T-helper 1 cell treated with Interleukin-12 subunit alpha and Interleukin-12 subunit beta and Interleukin-4 antibody, amounts not matched to agents 30 μg/mL and 1 μg/mL, for 36 hours (primary cell): ENCODE measurements at regions not wholly inside any gene's neighbourhood (a gene's known extent, or its start where the extent isn't known, plus 50 kb on each side); places are given as distances from the start of the nearest gene placed in this dataset.
"Not testable (repeated sequence)": the region's sequence is repeated elsewhere in the genome, so short reads cannot be mapped to it uniquely, and the experiment has no call there.

Source experiments
- H3K27ac Mint-ChIP-seq: one replicate; pipeline ENCODE4 v1.8.0; 2021; ENCODE audit warnings: mild to moderate bottlenecking, mixed read lengths
- H3K27me3 Mint-ChIP-seq: one replicate; pipeline ENCODE4 v1.8.0; 2021; ENCODE audit warnings: low read depth, mixed read lengths
- H3K36me3 Mint-ChIP-seq: one replicate; pipeline ENCODE4 v1.8.0; 2021; ENCODE audit warnings: low read depth, mixed read lengths
- H3K4me1 Mint-ChIP-seq: one replicate; pipeline ENCODE4 v1.8.0; 2021; ENCODE audit warnings: low read depth, mixed read lengths
- H3K4me3 Mint-ChIP-seq: one replicate; pipeline ENCODE4 v1.8.0; 2021; ENCODE audit warnings: mild to moderate bottlenecking, moderate library complexity, mixed read lengths
- H3K9me3 Mint-ChIP-seq: one replicate; pipeline ENCODE4 v1.8.0; 2021; ENCODE audit warnings: mixed read lengths

DNA sequence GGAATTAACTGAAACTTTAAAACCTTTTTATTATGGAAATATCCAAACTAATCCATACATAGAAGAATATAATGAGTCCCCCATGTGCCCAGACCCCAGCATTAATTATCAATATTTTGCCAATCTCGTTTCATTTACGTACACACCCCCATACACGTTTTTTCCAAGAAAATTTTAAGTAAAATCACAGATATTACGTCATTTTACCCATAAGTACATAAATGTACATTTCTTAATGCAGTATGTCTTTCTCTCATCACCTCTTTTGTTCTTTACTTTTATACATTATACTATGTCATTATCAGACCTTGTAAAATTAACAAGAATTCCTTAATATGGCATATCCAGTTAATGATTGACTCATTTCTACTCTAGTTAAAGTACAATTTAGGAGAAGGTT, 2914.1 kb upstream of the OR11H1 start:
- H3K4me3 Mint-ChIP-seq, H3K4me1 Mint-ChIP-seq, H3K27me3 Mint-ChIP-seq, H3K36me3 Mint-ChIP-seq, H3K27ac Mint-ChIP-seq: not testable (repeated sequence)
- H3K9me3 Mint-ChIP-seq, result peaks cover 61% of the 10 kb centered on the region

DNA sequence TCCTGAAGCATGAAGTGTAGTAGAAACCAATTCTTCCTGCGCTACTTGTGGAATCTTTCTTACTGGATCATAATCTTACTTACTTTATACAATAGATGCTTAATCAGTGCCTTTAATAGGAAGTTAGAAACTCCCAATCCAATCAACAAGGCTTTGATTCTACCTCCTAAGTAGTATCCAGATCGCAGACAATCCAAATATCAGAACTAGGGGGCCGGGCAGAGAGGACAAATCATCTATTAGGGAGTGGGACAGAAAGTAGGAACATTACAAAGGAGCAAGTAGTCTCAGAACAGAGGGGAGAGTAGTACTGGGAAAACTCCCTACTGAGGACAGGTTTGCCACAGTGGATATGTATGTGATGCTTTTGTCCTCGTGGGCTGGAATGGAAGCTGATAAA, 2901.1 kb upstream of the OR11H1 start:
- H3K4me3 Mint-ChIP-seq, H3K4me1 Mint-ChIP-seq, H3K36me3 Mint-ChIP-seq, H3K27ac Mint-ChIP-seq, H3K27me3 Mint-ChIP-seq: not testable (repeated sequence)
- H3K9me3 Mint-ChIP-seq, result peaks cover 51% of the 10 kb centered on the region

DNA sequence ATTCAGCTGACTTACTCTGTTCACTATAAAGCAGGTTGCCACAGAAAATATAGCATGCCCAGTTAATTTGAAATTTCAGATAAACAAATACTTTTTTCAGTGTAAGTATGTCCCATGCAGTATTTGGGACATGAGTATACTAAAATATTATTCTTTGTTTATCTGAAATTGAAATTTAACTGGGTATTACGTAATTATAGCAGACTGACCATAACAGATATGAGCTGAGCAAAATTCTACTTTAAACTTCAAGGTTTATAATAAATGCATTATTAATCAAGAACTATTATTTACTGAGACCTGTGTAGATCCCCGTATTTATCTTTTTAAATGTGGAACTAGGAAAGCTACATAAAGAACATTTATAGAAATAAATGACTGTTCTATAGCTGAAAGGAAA, 2898.2 kb upstream of the OR11H1 start:
- not testable (repeated sequence) for H3K27me3 Mint-ChIP-seq, H3K27ac Mint-ChIP-seq, H3K4me3 Mint-ChIP-seq, H3K36me3 Mint-ChIP-seq, H3K4me1 Mint-ChIP-seq
- H3K9me3 Mint-ChIP-seq, result peaks cover 58% of the 10 kb centered on the region

DNA sequence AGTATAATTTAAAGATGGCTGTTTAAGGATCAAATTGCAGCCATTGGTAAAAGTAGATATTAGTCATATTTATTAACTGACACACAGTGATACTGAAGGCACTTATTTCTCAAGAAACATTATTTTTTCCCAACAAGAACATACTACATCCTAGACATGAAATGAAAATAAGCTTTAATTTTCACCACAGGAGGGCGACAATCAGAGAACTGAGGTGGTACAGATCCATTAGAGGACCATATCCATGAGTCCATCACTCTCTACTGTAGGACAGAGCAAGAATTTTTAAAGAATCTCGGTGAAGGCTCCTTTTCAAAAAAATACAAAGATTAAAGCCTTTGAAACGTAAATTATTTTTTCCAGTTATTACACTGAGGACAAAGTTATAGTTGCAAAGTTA, 2897.0 kb upstream of the OR11H1 start:
- not testable (repeated sequence) for H3K27me3 Mint-ChIP-seq, H3K4me1 Mint-ChIP-seq, H3K4me3 Mint-ChIP-seq, H3K27ac Mint-ChIP-seq, H3K36me3 Mint-ChIP-seq
- peaks cover 67% of the 10 kb centered on the region for H3K9me3 Mint-ChIP-seq

DNA sequence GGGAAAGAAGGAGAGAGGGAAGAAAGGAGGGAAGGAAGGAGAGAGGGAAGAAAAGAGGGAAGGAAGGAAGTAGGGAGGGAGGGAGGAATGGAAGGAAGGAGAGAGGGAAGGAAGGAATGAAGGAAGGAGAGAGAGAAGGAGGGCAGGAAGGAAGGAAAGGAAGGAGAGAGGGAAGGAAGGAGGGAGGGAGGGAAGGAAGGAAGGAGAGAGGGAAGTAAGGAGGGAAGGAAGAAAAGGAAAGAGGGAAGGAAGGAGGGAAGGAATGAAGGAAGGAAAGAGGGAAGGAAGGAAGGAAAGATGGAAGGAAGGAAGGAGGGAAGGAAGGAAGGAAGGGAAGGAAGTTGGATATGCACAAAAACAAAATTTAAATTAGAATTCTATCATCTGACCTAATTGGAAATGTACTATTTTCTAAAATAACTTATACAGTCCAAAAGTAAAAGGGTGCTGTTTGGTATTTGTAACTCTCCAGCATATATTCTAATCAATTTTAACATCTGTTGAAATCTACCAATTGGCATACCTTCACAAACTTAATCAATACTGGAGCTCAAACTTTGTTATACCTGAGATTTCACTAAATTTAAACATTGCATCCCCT, 2890.3 kb upstream of the OR11H1 start:
- not testable (repeated sequence) for H3K27ac Mint-ChIP-seq
- peaks cover 75% of the 10 kb centered on the region for H3K9me3 Mint-ChIP-seq

DNA sequence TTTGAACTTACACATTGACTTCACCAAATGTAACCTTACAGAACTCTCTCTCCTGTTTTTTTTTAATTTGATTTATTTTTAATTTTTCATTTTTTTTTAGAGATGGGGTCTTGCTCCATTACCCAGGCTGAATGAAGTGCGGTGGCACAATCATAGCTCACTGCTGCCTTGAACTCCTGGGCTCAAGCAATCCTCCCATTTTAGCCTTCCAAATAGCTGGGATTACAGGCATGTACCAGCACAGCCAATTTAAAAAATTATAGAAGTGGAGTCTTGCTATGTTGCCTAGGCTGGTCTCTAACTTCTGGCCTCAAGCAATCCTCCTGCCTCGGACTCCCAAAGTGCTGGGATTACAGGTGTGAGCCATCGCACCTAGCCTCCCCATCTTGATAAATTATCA, 2889.7 kb upstream of the OR11H1 start:
- H3K27me3 Mint-ChIP-seq, H3K36me3 Mint-ChIP-seq, H3K4me1 Mint-ChIP-seq, H3K27ac Mint-ChIP-seq, H3K4me3 Mint-ChIP-seq: not testable (repeated sequence)
- peaks cover 68% of the 10 kb centered on the region for H3K9me3 Mint-ChIP-seq

More for the DNA sequence above, 2890.3 kb upstream of the OR11H1 start:
- H3K36me3 Mint-ChIP-seq, H3K4me1 Mint-ChIP-seq, H3K4me3 Mint-ChIP-seq, H3K27me3 Mint-ChIP-seq: not testable (repeated sequence)
